ENCODE measurements at regions not wholly inside any gene's neighbourhood (a gene's known extent, or its start where the extent isn't known, plus 50 kb on each side); places are given as distances from the start of the nearest gene placed in this dataset.

DNA sequence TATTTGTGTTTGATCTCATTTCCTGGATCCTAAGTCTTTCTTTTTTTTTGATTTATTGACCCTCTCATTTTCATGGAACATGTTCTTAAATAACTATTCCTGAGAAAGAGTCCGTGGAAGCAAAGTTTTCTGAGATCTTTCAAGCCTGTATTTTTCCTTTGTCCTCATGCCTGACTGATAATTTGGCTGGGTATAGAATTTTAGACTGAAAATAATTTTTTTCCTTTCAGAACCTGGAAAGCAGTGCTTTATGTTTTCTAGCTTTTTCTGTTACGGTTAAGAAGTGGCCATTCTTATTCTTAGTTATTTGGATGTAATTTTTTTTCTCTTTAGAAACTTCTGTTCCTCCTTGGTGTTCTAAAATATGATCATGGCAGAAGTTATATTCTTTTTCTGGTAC, 82.5 kb downstream of the SEMA4F start:
- no peak for TF ChIP-seq CTCF (IDR thresholded peaks at IDR 0.05)
- TF ChIP-seq POLR2A (IDR thresholded peaks at IDR 0.05): no peak
